ENCODE measurements at regions not wholly inside any gene's neighbourhood (a gene's known extent, or its start where the extent isn't known, plus 50 kb on each side); places are given as distances from the start of the nearest gene placed in this dataset.

- peak overlapping the region; percentile 33 for H3K4me3 ChIP-seq (ENCODE audit: low read depth, low read length)
- no peaks in the 10 kb centered on the region for H3K4me1 ChIP-seq (ENCODE audit: control insufficient read depth, insufficient read depth, low read length)
- no peaks in the 10 kb centered on the region for H3K36me3 ChIP-seq (ENCODE audit: control insufficient read depth, insufficient read depth, low read length)
- H3K27me3 ChIP-seq (ENCODE audit: control insufficient read depth, insufficient read depth, low read length) = peaks cover 26% of the 10 kb centered on the region
- no peaks in the 10 kb centered on the region for H3K9me3 ChIP-seq (ENCODE audit: control insufficient read depth, insufficient read depth, low read length)
- no peak overlapping the region for H3K9ac ChIP-seq (ENCODE audit: low read depth, low read length)
Observed at GRCh38 chr6:30396833-30397479, 52.0 kb downstream of the RPP21 start.

GRCh38 chr6:30397697-30398096 lies 52.7 kb downstream of the RPP21 start:
- H3K4me1 ChIP-seq (ENCODE audit: control insufficient read depth, insufficient read depth, low read length) = no peaks in the 10 kb centered on the region
- no peaks in the 10 kb centered on the region for H3K36me3 ChIP-seq (ENCODE audit: control insufficient read depth, insufficient read depth, low read length)
- no peak overlapping the region for H3K9ac ChIP-seq (ENCODE audit: low read depth, low read length)
- H3K9me3 ChIP-seq (ENCODE audit: control insufficient read depth, insufficient read depth, low read length) = no peaks in the 10 kb centered on the region
- H3K27me3 ChIP-seq (ENCODE audit: control insufficient read depth, insufficient read depth, low read length) = peaks cover 27% of the 10 kb centered on the region
- no peak overlapping the region for H3K4me3 ChIP-seq (ENCODE audit: low read depth, low read length)

GRCh38 chr6:30399390-30400058 lies 54.6 kb downstream of the RPP21 start:
- Histone ChIP-seq H3K9me3 (ENCODE audit: control insufficient read depth, insufficient read depth, low read length) (no peaks in the 10 kb centered on the region), H3K9ac (ENCODE audit: low read depth, low read length) (no peak overlapping the region), H3K4me3 (ENCODE audit: low read depth, low read length) (no peak overlapping the region), H3K27me3 (ENCODE audit: control insufficient read depth, insufficient read depth, low read length) (peaks cover 39% of the 10 kb centered on the region), H3K36me3 (ENCODE audit: control insufficient read depth, insufficient read depth, low read length) (no peaks in the 10 kb centered on the region), H3K4me1 (ENCODE audit: control insufficient read depth, insufficient read depth, low read length) (no peaks in the 10 kb centered on the region)

GRCh38 chr6:30405934-30406333 lies 61.0 kb downstream of the RPP21 start:
- Histone ChIP-seq H3K36me3 (ENCODE audit: control insufficient read depth, insufficient read depth, low read length) (no peaks in the 10 kb centered on the region), H3K27me3 (ENCODE audit: control insufficient read depth, insufficient read depth, low read length) (peaks cover 45% of the 10 kb centered on the region), H3K9me3 (ENCODE audit: control insufficient read depth, insufficient read depth, low read length) (no peaks in the 10 kb centered on the region), H3K4me3 (ENCODE audit: low read depth, low read length) (no peak overlapping the region), H3K9ac (ENCODE audit: low read depth, low read length) (no peak overlapping the region), H3K4me1 (ENCODE audit: control insufficient read depth, insufficient read depth, low read length) (no peaks in the 10 kb centered on the region)

- H3K4me3 ChIP-seq (ENCODE audit: low read depth, low read length) = no peak overlapping the region
- H3K4me1 ChIP-seq (ENCODE audit: control insufficient read depth, insufficient read depth, low read length) = no peaks in the 10 kb centered on the region
- H3K36me3 ChIP-seq (ENCODE audit: control insufficient read depth, insufficient read depth, low read length) = no peaks in the 10 kb centered on the region
- no peaks in the 10 kb centered on the region for H3K9me3 ChIP-seq (ENCODE audit: control insufficient read depth, insufficient read depth, low read length)
- H3K27me3 ChIP-seq (ENCODE audit: control insufficient read depth, insufficient read depth, low read length) = peaks cover 44% of the 10 kb centered on the region
- no peak overlapping the region for H3K9ac ChIP-seq (ENCODE audit: low read depth, low read length)
Observed at GRCh38 chr6:30409184-30409583, 64.2 kb downstream of the RPP21 start.

- no peaks in the 10 kb centered on the region for H3K9me3 ChIP-seq (ENCODE audit: control insufficient read depth, insufficient read depth, low read length)
- H3K9ac ChIP-seq (ENCODE audit: low read depth, low read length) = no peak overlapping the region
- peaks cover 29% of the 10 kb centered on the region for H3K27me3 ChIP-seq (ENCODE audit: control insufficient read depth, insufficient read depth, low read length)
- no peaks in the 10 kb centered on the region for H3K4me1 ChIP-seq (ENCODE audit: control insufficient read depth, insufficient read depth, low read length)
- H3K4me3 ChIP-seq (ENCODE audit: low read depth, low read length) = no peak overlapping the region
- H3K36me3 ChIP-seq (ENCODE audit: control insufficient read depth, insufficient read depth, low read length) = no peaks in the 10 kb centered on the region
Observed at GRCh38 chr6:30411515-30412207, 66.7 kb downstream of the RPP21 start.

- Histone ChIP-seq H3K4me3 (ENCODE audit: low read depth, low read length) (no peak overlapping the region), H3K4me1 (ENCODE audit: control insufficient read depth, insufficient read depth, low read length) (no peaks in the 10 kb centered on the region), H3K9me3 (ENCODE audit: control insufficient read depth, insufficient read depth, low read length) (no peaks in the 10 kb centered on the region), H3K36me3 (ENCODE audit: control insufficient read depth, insufficient read depth, low read length) (no peaks in the 10 kb centered on the region), H3K9ac (ENCODE audit: low read depth, low read length) (no peak overlapping the region), H3K27me3 (ENCODE audit: control insufficient read depth, insufficient read depth, low read length) (peaks cover 27% of the 10 kb centered on the region)
Observed at GRCh38 chr6:30418448-30418847, 70.9 kb upstream of the HLA-E start.

GRCh38 chr6:30424549-30424948 lies 64.8 kb upstream of the HLA-E start:
- no peak overlapping the region for H3K9ac ChIP-seq (ENCODE audit: low read depth, low read length)
- H3K36me3 ChIP-seq (ENCODE audit: control insufficient read depth, insufficient read depth, low read length) = no peaks in the 10 kb centered on the region
- H3K27me3 ChIP-seq (ENCODE audit: control insufficient read depth, insufficient read depth, low read length) = peaks cover 7% of the 10 kb centered on the region
- no peaks in the 10 kb centered on the region for H3K9me3 ChIP-seq (ENCODE audit: control insufficient read depth, insufficient read depth, low read length)
- H3K4me1 ChIP-seq (ENCODE audit: control insufficient read depth, insufficient read depth, low read length) = no peaks in the 10 kb centered on the region
- no peak overlapping the region for H3K4me3 ChIP-seq (ENCODE audit: low read depth, low read length)
